AG04450 (cell line): ENCODE measurements at regions not wholly inside any gene's neighbourhood (a gene's known extent, or its start where the extent isn't known, plus 50 kb on each side); places are given as distances from the start of the nearest gene placed in this dataset.

Experiments used
- CTCF ChIA-PET: fragments of 300-600, 350-600 bp; formaldehyde crosslinking; extraction: SDS; loops from one replicate; lab custom pipeline; 2022; ENCODE audit warnings: antibody characterized with exemption, inconsistent platforms; lab: Charles Lee
- POLR2A ChIA-PET: fragments of 350-600 bp; formaldehyde crosslinking; extraction: SDS; loops from one replicate; lab custom pipeline; 2021; ENCODE audit warnings: antibody characterized with exemption, inconsistent platforms; lab: Yijun Ruan, JAX
- DNase-seq: peaks from one replicate; pipeline ENCODE4 v3.0.0-alpha.2; 2011; ENCODE audit warnings: low read depth, low spot score
- H3K27ac ChIP-seq: one replicate; pipeline ENCODE4 v1.5.1; 2012; ENCODE audit warnings: low read depth, low read length, control low read depth
- H3K27me3 ChIP-seq: one replicate; pipeline ENCODE4 v1.6.0; 2012; ENCODE audit warnings: low read length; ENCODE audit not compliant: control insufficient read depth, insufficient read depth
- H3K4me3 ChIP-seq: 2 replicates; pipeline ENCODE4 v1.5.1; 2011; ENCODE audit warnings: mild to moderate bottlenecking, low read depth, low read length, control low read depth
- H3K9me3 ChIP-seq: 2 replicates; pipeline ENCODE4 v1.5.1; 2012; ENCODE audit warnings: low read length; ENCODE audit not compliant: control insufficient read depth, insufficient read depth
- CTCF ChIP-seq: IDR thresholded peaks from 2 replicates; pipeline ENCODE4 v1.5.1; 2011; ENCODE audit warnings: low read depth, low read length, control low read depth, inconsistent platforms

GRCh38 chr7:155992107-155992506 lies 179.8 kb upstream of the SHH start:
- no peak for TF ChIP-seq CTCF
- ChIA-PET POLR2A (no interaction called here), CTCF (no interaction called here)
- H3K4me3 ChIP-seq, result no peak overlapping the region
- H3K9me3 ChIP-seq, result peaks cover 71% of the 10 kb centered on the region
- no peak overlapping the region for H3K27ac ChIP-seq
- DNase-seq, result no peak
- H3K27me3 ChIP-seq, result no peaks in the 10 kb centered on the region

- ChIA-PET CTCF (no interaction called here), POLR2A (no interaction called here)
- no peak for TF ChIP-seq CTCF
- DNase-seq, result no peak
- Histone ChIP-seq H3K4me3 (no peak overlapping the region), H3K9me3 (peaks cover 68% of the 10 kb centered on the region), H3K27ac (no peak overlapping the region), H3K27me3 (no peaks in the 10 kb centered on the region)
Observed at GRCh38 chr7:155991470-155991869, 179.2 kb upstream of the SHH start.

- Histone ChIP-seq H3K9me3 (peaks cover 76% of the 10 kb centered on the region), H3K27ac (no peak overlapping the region), H3K27me3 (no peaks in the 10 kb centered on the region), H3K4me3 (no peak overlapping the region)
- DNase-seq, result no peak
- ChIA-PET POLR2A (no interaction called here), CTCF (no interaction called here)
- TF ChIP-seq CTCF, result no peak
Observed at GRCh38 chr7:155988416-155988815, 176.2 kb upstream of the SHH start.

GRCh38 chr7:155987681-155988235 lies 175.5 kb upstream of the SHH start:
- CTCF ChIA-PET, result no interaction called here
- POLR2A ChIA-PET, result no interaction called here
- no peak overlapping the region for H3K27ac ChIP-seq
- no peak overlapping the region for H3K4me3 ChIP-seq
- no peaks in the 10 kb centered on the region for H3K27me3 ChIP-seq
- TF ChIP-seq CTCF, result no peak
- H3K9me3 ChIP-seq, result peaks cover 76% of the 10 kb centered on the region
- DNase-seq, result no peak

GRCh38 chr7:155986497-155987160 lies 174.4 kb upstream of the SHH start:
- ChIA-PET CTCF (no interaction called here), POLR2A (no interaction called here)
- H3K4me3 ChIP-seq, result no peak overlapping the region
- H3K27ac ChIP-seq, result no peak overlapping the region
- no peak for TF ChIP-seq CTCF
- DNase-seq, result no peak
- H3K9me3 ChIP-seq, result peaks cover 70% of the 10 kb centered on the region
- no peaks in the 10 kb centered on the region for H3K27me3 ChIP-seq
